ENCODE measurements at regions not wholly inside any gene's neighbourhood (a gene's known extent, or its start where the extent isn't known, plus 50 kb on each side); places are given as distances from the start of the nearest gene placed in this dataset.

- H3K9me3 ChIP-seq (replicated peaks; ENCODE audit: control insufficient read depth, insufficient read depth, low read length) = no peaks in the 10 kb centered on the region
- H3K79me2 ChIP-seq (ENCODE audit: control insufficient read depth, insufficient read depth, low read length) = no peaks in the 10 kb centered on the region
- DNase-seq (ENCODE audit: low read depth, low spot score) = no peak
- intact Hi-C loops (cut with micrococcal nuclease) = no loop called here
- H3K27me3 ChIP-seq (ENCODE audit: control insufficient read depth in 2 of 2, insufficient read depth in 2 of 2, low read length in 2 of 2) = no peaks in the 10 kb centered on the region
- no peak overlapping the region for H2AFZ ChIP-seq (ENCODE audit: low read depth, low read length)
- H3K9ac ChIP-seq (replicated peaks; ENCODE audit: extremely low read depth, insufficient read depth, low read length) = no peak overlapping the region
- no peaks in the 10 kb centered on the region for H3K4me1 ChIP-seq (ENCODE audit: control insufficient read depth, extremely low read depth, insufficient read depth, low read length)
- H3K9me1 ChIP-seq (replicated peaks; ENCODE audit: control insufficient read depth, extremely low read depth, insufficient read depth, low read length) = no peaks in the 10 kb centered on the region
- no peak overlapping the region for H3K27ac ChIP-seq (ENCODE audit: insufficient read depth, low read depth, low read length)
- no peak overlapping the region for H3K4me2 ChIP-seq (ENCODE audit: insufficient read depth, low read length)
- no peaks in the 10 kb centered on the region for H4K20me1 ChIP-seq (replicated peaks; ENCODE audit: control insufficient read depth, extremely low read depth, insufficient read depth, low read length)
- dilution Hi-C loops (cut with MboI; ENCODE audit: extremely low pct_ligation_motif_present, low sequenced_read_pairs) = no loop called here
- BruUV-seq (replicated peaks) = no TSS peak
- CTCF ChIA-PET = no interaction called here
- H3K4me3 ChIP-seq (replicated peaks in 1 of 3; ENCODE audit: insufficient read depth in 1 of 3, low read depth in 1 of 3, low read length in 3 of 3) = no peak overlapping the region
- POLR2A ChIA-PET = no interaction called here
- H3K36me3 ChIP-seq (ENCODE audit: control insufficient read depth in 2 of 2, extremely low read depth in 1 of 2, insufficient read depth in 2 of 2, low read length in 2 of 2) = no peaks in the 10 kb centered on the region
- FAIRE-seq = no peak
- TF ChIP-seq EZH2 (IDR thresholded peaks at IDR 0.05; ENCODE audit: borderline replicate concordance, low read depth, low read length, severe bottlenecking) = no peak
- no peak for TF ChIP-seq JUN (IDR thresholded peaks at IDR 0.05; ENCODE audit: borderline replicate concordance, insufficient read depth, insufficient read length, low read depth)
- no peak for TF ChIP-seq CTCF (IDR thresholded peaks at IDR 0.05; ENCODE audit: extremely low read depth in 1 of 2, insufficient read depth in 1 of 2, low read depth in 1 of 2, low read length in 2 of 2)
- TF ChIP-seq POLR2AphosphoS5 (IDR thresholded peaks at IDR 0.05; ENCODE audit: insufficient read depth, low read depth, low read length) = no peak
- no peak for TF ChIP-seq GATA2 (IDR thresholded peaks at IDR 0.05; ENCODE audit: insufficient read depth, insufficient read length, low read depth, low read length)
- TF ChIP-seq, protein P1, sequence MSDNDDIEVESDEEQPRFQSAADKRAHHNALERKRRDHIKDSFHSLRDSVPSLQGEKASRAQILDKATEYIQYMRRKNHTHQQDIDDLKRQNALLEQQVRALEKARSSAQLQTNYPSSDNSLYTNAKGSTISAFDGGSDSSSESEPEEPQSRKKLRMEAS (IDR thresholded peaks at IDR 0.05; ENCODE audit: insufficient read depth, insufficient read length) = no peak
- no peak for TF ChIP-seq POLR2A (IDR thresholded peaks at IDR 0.05; ENCODE audit: low read depth, low read length)
- no peak for TF ChIP-seq FOS (IDR thresholded peaks at IDR 0.05; ENCODE audit: borderline replicate concordance, insufficient read depth, low read length)
- no peak for TF ChIP-seq MYC (IDR thresholded peaks at IDR 0.05; ENCODE audit: low read depth, low read length)
Measured at GRCh38 chr11:90532125-90532524, 309.3 kb upstream of the CHORDC1 start.

Data from endothelial cell of umbilical vein (primary cell).